ENCODE measurements at regions not wholly inside any gene's neighbourhood (a gene's known extent, or its start where the extent isn't known, plus 50 kb on each side); places are given as distances from the start of the nearest gene placed in this dataset.

DNA sequence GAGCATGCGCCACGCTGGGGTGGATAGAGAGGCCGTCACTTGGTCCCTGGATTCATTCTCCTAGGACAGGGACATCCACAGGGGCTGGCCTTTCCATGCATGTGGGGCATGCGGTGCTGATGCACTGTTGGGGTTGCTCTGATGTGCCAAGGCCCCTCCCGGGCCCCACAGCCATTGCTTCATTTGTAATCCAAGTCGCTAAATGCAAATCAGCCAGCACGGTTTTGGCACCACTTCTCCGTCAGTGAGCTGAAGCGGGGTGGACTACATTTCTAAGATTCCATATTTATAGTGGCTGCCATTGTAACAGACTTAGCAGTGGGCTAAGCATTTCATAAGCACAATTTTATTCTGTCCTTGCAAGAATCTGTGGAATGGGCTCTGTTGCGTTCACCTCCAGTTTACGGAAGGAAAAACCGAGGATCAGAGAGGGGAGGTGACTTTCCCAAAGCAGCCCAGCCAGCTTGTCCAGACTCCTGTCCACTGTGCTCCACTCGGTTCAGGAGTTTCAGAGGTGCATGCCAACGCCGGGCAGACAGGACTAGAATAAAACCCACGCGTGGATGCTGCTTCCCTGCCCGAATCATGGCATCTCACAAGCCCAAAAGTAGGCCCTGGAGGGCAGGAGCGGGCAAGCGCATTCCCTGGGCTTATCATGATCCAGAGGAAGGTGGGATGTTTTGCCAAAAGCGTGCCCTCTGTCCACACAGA, 102.6 kb upstream of the COL5A1 start:
- TF ChIP-seq, protein P1, sequence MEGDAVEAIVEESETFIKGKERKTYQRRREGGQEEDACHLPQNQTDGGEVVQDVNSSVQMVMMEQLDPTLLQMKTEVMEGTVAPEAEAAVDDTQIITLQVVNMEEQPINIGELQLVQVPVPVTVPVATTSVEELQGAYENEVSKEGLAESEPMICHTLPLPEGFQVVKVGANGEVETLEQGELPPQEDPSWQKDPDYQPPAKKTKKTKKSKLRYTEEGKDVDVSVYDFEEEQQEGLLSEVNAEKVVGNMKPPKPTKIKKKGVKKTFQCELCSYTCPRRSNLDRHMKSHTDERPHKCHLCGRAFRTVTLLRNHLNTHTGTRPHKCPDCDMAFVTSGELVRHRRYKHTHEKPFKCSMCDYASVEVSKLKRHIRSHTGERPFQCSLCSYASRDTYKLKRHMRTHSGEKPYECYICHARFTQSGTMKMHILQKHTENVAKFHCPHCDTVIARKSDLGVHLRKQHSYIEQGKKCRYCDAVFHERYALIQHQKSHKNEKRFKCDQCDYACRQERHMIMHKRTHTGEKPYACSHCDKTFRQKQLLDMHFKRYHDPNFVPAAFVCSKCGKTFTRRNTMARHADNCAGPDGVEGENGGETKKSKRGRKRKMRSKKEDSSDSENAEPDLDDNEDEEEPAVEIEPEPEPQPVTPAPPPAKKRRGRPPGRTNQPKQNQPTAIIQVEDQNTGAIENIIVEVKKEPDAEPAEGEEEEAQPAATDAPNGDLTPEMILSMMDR (conservative IDR thresholded peaks at IDR 0.05) = no peak
- no peaks in the 10 kb centered on the region for H3K36me3 Mint-ChIP-seq (ENCODE audit: low read depth)
- H3K9ac ChIP-seq (ENCODE audit: extremely low read depth, low read length, poor library complexity, severe bottlenecking) = no peak overlapping the region
- 94 to 96% methylated on average over 17 to 21 of the region's 21 CpGs for WGBS, 2 experiments (ENCODE audit: insufficient coverage in 1 of 2, insufficient read length in 1 of 2)
- DNase-seq = no peak
- no peaks in the 10 kb centered on the region for H3K27me3 ChIP-seq (ENCODE audit: control insufficient read depth, insufficient read depth, low read length, poor library complexity, severe bottlenecking)
- H3K4me3 Mint-ChIP-seq = no peak overlapping the region
- peaks cover 6% of the 10 kb centered on the region for H3K9me3 Mint-ChIP-seq
- H3K4me1 ChIP-seq (ENCODE audit: control insufficient read depth, insufficient read depth, low read length) = no peaks in the 10 kb centered on the region
- H3K4me3 ChIP-seq (ENCODE audit: low read length) = no peak overlapping the region
- no peak overlapping the region for H3K27ac ChIP-seq (ENCODE audit: low read depth, low read length)
- no peaks in the 10 kb centered on the region for H3K27me3 Mint-ChIP-seq (ENCODE audit: insufficient read depth)
- no peaks in the 10 kb centered on the region for H3K9me3 ChIP-seq (ENCODE audit: control insufficient read depth, low read length)
- H3K27ac Mint-ChIP-seq = no peak overlapping the region
- no peaks in the 10 kb centered on the region for H3K36me3 ChIP-seq (ENCODE audit: control insufficient read depth, insufficient read depth, low read length)
- H3K4me1 Mint-ChIP-seq = no peaks in the 10 kb centered on the region

DNA sequence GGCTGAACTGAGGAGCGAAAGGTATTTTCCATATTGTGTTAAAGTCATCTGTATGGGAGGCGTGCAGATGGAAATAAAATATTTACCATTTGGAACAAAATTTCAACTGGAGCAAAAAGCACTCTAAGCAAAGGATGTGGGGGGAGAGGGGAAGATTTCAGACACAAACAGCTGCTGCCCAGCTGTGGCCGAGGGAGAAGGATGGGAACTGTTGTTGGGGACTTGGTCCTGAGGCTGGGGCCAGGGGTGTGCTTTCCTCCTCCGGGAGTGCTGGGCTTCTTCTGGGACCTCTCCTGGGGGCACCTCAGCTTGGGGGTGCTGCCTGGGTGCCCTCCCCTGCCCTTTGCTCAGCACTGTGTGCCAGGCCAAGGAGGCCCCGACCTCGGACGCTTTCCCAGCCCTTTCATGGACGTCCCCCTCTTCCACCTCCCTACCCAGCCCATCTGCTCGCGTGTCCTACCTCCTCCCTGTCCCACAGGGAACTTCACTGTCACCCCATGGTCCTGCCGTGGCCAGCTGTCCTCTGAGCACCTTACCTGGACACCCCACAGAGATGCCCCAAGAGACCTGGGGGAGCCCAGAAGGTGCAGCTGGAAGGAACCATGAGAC, 101.9 kb upstream of the COL5A1 start:
- peaks cover 6% of the 10 kb centered on the region for H3K4me1 Mint-ChIP-seq
- WGBS, 2 experiments (ENCODE audit: insufficient coverage in 1 of 2, insufficient read length in 1 of 2) = 87 to 97% methylated on average over 5 to 11 of the region's 11 CpGs
- H3K27ac Mint-ChIP-seq = no peak overlapping the region
- peaks cover 6% of the 10 kb centered on the region for H3K9me3 Mint-ChIP-seq
- TF ChIP-seq, protein P1 (conservative IDR thresholded peaks at IDR 0.05) = no peak
- Histone ChIP-seq H3K4me3 (ENCODE audit: low read length) (no peak overlapping the region), H3K27me3 (ENCODE audit: control insufficient read depth, insufficient read depth, low read length, poor library complexity, severe bottlenecking) (no peaks in the 10 kb centered on the region), H3K9ac (ENCODE audit: extremely low read depth, low read length, poor library complexity, severe bottlenecking) (no peak overlapping the region), H3K27ac (ENCODE audit: low read depth, low read length) (no peak overlapping the region), H3K36me3 (ENCODE audit: control insufficient read depth, insufficient read depth, low read length) (no peaks in the 10 kb centered on the region), H3K4me1 (ENCODE audit: control insufficient read depth, insufficient read depth, low read length) (peaks cover 3% of the 10 kb centered on the region), H3K9me3 (ENCODE audit: control insufficient read depth, low read length) (no peaks in the 10 kb centered on the region)
- H3K27me3 Mint-ChIP-seq (ENCODE audit: insufficient read depth) = peaks cover 1% of the 10 kb centered on the region
- DNase-seq = no peak
- H3K36me3 Mint-ChIP-seq (ENCODE audit: low read depth) = no peaks in the 10 kb centered on the region
- H3K4me3 Mint-ChIP-seq = no peak overlapping the region

DNA sequence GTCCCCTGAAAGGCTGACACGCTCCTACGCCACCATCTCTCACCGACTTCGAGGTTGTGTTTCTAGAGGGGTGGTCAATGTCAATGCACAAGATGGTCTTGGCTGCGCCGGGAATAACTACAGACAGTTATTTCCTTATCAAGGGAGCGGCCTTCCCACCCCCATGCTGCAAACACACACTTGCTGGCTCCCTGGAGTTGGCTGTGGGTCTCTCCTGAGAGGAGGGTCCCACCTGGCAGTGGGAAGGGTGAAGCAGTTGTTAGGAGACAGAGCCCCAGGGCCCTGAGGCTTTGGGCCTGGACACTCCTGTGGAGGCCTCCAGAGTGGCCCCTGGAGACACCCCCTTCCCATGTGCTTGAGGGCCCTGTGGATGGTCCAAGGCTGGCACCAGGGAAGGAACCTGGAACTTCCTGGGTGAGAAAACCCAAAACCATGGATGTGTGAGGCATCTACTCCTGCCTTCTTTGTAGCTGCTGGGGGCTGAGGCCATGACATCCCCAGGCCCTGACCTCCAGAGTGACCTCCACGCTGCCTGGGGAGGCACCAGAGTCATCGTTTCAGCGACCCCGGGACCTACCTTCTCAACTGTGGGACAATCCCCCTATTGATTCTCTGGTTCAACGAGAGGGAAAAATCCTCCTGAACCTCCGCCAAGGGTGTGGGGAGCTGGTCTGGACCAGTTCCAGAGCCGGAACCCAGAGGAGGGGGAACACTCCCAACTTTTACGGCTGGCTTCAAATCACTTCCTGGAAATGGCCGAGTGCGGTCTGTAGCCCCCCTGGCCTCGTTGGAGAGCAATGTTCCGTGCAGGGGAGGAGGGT, 101.1 kb upstream of the COL5A1 start:
- H3K4me1 ChIP-seq (ENCODE audit: control insufficient read depth, insufficient read depth, low read length) = peaks cover 4% of the 10 kb centered on the region
- DNase-seq = no peak
- Mint-ChIP-seq H3K27me3 (ENCODE audit: insufficient read depth) (peaks cover 1% of the 10 kb centered on the region), H3K27ac (no peak overlapping the region), H3K4me3 (no peak overlapping the region), H3K4me1 (peaks cover 8% of the 10 kb centered on the region), H3K9me3 (peaks cover 6% of the 10 kb centered on the region), H3K36me3 (ENCODE audit: low read depth) (no peaks in the 10 kb centered on the region)
- H3K27ac ChIP-seq (ENCODE audit: low read depth, low read length) = no peak overlapping the region
- H3K4me3 ChIP-seq (ENCODE audit: low read length) = no peak overlapping the region
- no peak overlapping the region for H3K9ac ChIP-seq (ENCODE audit: extremely low read depth, low read length, poor library complexity, severe bottlenecking)
- TF ChIP-seq, protein P1 (conservative IDR thresholded peaks at IDR 0.05) = no peak
- 93% methylated on average over 16 to 19 of the region's 19 CpGs for WGBS, 2 experiments (ENCODE audit: insufficient coverage in 1 of 2, insufficient read length in 1 of 2)
- no peaks in the 10 kb centered on the region for H3K27me3 ChIP-seq (ENCODE audit: control insufficient read depth, insufficient read depth, low read length, poor library complexity, severe bottlenecking)
- no peaks in the 10 kb centered on the region for H3K9me3 ChIP-seq (ENCODE audit: control insufficient read depth, low read length)
- no peaks in the 10 kb centered on the region for H3K36me3 ChIP-seq (ENCODE audit: control insufficient read depth, insufficient read depth, low read length)

Measured in endodermal cell (in vitro differentiated cells).